Liver (tissue), 7 donors: ENCODE measurements at regions not wholly inside any gene's neighbourhood (a gene's known extent, or its start where the extent isn't known, plus 50 kb on each side); places are given as distances from the start of the nearest gene placed in this dataset.

Experiments
- DNase-seq: peaks from one replicate; pipeline ENCODE4 v3.0.0-alpha.2; 2017; ENCODE audit warnings: low spot score
- H3K27ac ChIP-seq, 2 donors: one replicate each; pipeline ENCODE4 v1.7.0; 2013; ENCODE audit warnings: inconsistent platforms in 2 of 2, low read length in 2 of 2, control low read depth in 1 of 2, low read depth in 1 of 2, mild to moderate bottlenecking in 1 of 2
- H3K27me3 ChIP-seq, 4 donors: one replicate each; pipeline versions ENCODE4 v1.6.1 to v1.7.0; 2013; ENCODE audit warnings: low read length in 3 of 4, inconsistent platforms in 1 of 4, mild to moderate bottlenecking in 1 of 4, moderate library complexity in 1 of 4; ENCODE audit not compliant: control insufficient read depth in 4 of 4, insufficient read depth in 4 of 4
- H3K36me3 ChIP-seq, 4 donors: one replicate each; pipeline versions ENCODE4 v1.6.1 to v1.7.0; 2013; ENCODE audit warnings: low read length in 3 of 4, mild to moderate bottlenecking in 3 of 4, low read depth in 1 of 4, moderate library complexity in 1 of 4; ENCODE audit not compliant: control insufficient read depth in 4 of 4, insufficient read depth in 3 of 4
- H3K4me1 ChIP-seq, 4 donors: one replicate each; pipeline versions ENCODE4 v1.6.1 to v1.7.0; 2013; ENCODE audit warnings: low read length in 3 of 4, mild to moderate bottlenecking in 3 of 4, moderate library complexity in 1 of 4; ENCODE audit not compliant: control insufficient read depth in 4 of 4, insufficient read depth in 4 of 4
- H3K4me3 ChIP-seq, 3 donors: one replicate each; pipeline versions ENCODE4 v1.6.1 to v1.7.0; 2013; ENCODE audit warnings: low read length in 3 of 3, control low read depth in 1 of 3, low read depth in 1 of 3, mild to moderate bottlenecking in 1 of 3
- H3K9ac ChIP-seq, 2 donors: one replicate each; pipeline ENCODE4 v1.7.0; 2013; ENCODE audit warnings: low read length in 2 of 2, mild to moderate bottlenecking in 2 of 2, moderate library complexity in 2 of 2, control low read depth in 1 of 2, low read depth in 1 of 2
- H3K9me3 ChIP-seq, 4 donors: one replicate each; pipeline versions ENCODE4 v1.6.1 to v1.7.0; 2013; ENCODE audit warnings: low read length in 3 of 4; ENCODE audit not compliant: control insufficient read depth in 4 of 4
- ATF3 ChIP-seq: IDR thresholded peaks from 2 replicates; pipeline ENCODE4 v1.6.1; 2016; ENCODE audit warnings: antibody characterized with exemption
- EGR1 ChIP-seq, 2 donors: IDR thresholded peaks; 2 replicates each; pipeline ENCODE4 v1.6.1; 2016 to 2018; ENCODE audit warnings: antibody characterized with exemption in 2 of 2, low read depth in 2 of 2
- FOXA1 ChIP-seq: IDR thresholded peaks from 2 replicates; pipeline ENCODE4 v1.6.1; 2016; ENCODE audit warnings: antibody characterized with exemption
- FOXA2 ChIP-seq: IDR thresholded peaks from 2 replicates; pipeline ENCODE4 v1.6.1; 2016; ENCODE audit warnings: antibody characterized with exemption
- GABPA ChIP-seq, 2 donors: IDR thresholded peaks in 1 of 2; conservative IDR thresholded peaks in 1 of 2; 2 replicates each; pipeline ENCODE4 v1.6.1; 2016; ENCODE audit warnings: antibody characterized with exemption in 2 of 2, mild to moderate bottlenecking in 1 of 2, moderate library complexity in 1 of 2
- HNF4A ChIP-seq, 2 donors: conservative IDR thresholded peaks; 2 replicates each; pipeline ENCODE4 v1.6.1; 2016; ENCODE audit warnings: antibody characterized with exemption in 2 of 2, mild to moderate bottlenecking in 2 of 2
- JUND ChIP-seq, 2 donors: IDR thresholded peaks; 2 replicates each; pipeline ENCODE4 v1.6.1; 2016; ENCODE audit warnings: antibody characterized with exemption in 2 of 2
- NR2F2 ChIP-seq: IDR thresholded peaks from 2 replicates; pipeline ENCODE4 v1.6.1; 2016; ENCODE audit warnings: antibody characterized with exemption
- RAD21 ChIP-seq, 2 donors: IDR thresholded peaks; 2 replicates each; pipeline ENCODE4 v1.6.1; 2016; ENCODE audit warnings: antibody characterized with exemption in 2 of 2, mild to moderate bottlenecking in 2 of 2
- RXRA ChIP-seq, 2 donors: IDR thresholded peaks; 2 replicates each; pipeline ENCODE4 v1.6.1; 2017 to 2018; ENCODE audit warnings: antibody characterized with exemption in 2 of 2, mild to moderate bottlenecking in 1 of 2
- SP1 ChIP-seq: IDR thresholded peaks from 2 replicates; pipeline ENCODE4 v1.6.1; 2018; ENCODE audit warnings: antibody characterized with exemption, mild to moderate bottlenecking
- TAF1 ChIP-seq: conservative IDR thresholded peaks from 2 replicates; pipeline ENCODE4 v1.6.1; 2016; ENCODE audit warnings: antibody characterized with exemption, mild to moderate bottlenecking
- YY1 ChIP-seq: IDR thresholded peaks from 2 replicates; pipeline ENCODE4 v1.6.1; 2016; ENCODE audit warnings: antibody characterized with exemption, mild to moderate bottlenecking
- ZBTB33 ChIP-seq: IDR thresholded peaks from 2 replicates; pipeline ENCODE4 v1.6.1; 2016; ENCODE audit warnings: antibody characterized with exemption
- WGBS: extraction: QIAGEN DNeasy Blood & Tissue Kit; methylation state at CpG from one replicate; pipeline ENCODE4 v1.1.7; 2013; 5-methylcytosine and 5-hydroxymethylcytosine counted together
- TF ChIP-seq, protein P1 (sequence below): IDR thresholded peaks from 2 replicates; pipeline ENCODE4 v1.6.1; 2016; ENCODE audit warnings: antibody characterized with exemption, mild to moderate bottlenecking
- TF ChIP-seq, protein P2 (sequence below): IDR thresholded peaks from 2 replicates; pipeline ENCODE4 v1.6.1; 2016; ENCODE audit warnings: antibody characterized with exemption
- donor health status: healthy.
- donor health status: healthy.
- donor health status: healthy.
- donor health status: healthy.

GRCh38 chr9:25542319-25542718 is 135.9 kb downstream of the TUSC1 start:
- Histone ChIP-seq H3K4me3 (no peak overlapping the region), H3K36me3 (no peaks in the 10 kb centered on the region), H3K9me3 (no peaks in the 10 kb centered on the region), H3K27ac (no peak overlapping the region), H3K27me3 (peaks cover 0 to 2% (median 0%) of the 10 kb centered on the region in 4 donors), H3K9ac (no peak overlapping the region), H3K4me1 (no peaks in the 10 kb centered on the region)
- WGBS, result 80% methylated on average over 8 of the region's 8 CpGs
- DNase-seq, result no peak
- TF ChIP-seq, protein P1, sequence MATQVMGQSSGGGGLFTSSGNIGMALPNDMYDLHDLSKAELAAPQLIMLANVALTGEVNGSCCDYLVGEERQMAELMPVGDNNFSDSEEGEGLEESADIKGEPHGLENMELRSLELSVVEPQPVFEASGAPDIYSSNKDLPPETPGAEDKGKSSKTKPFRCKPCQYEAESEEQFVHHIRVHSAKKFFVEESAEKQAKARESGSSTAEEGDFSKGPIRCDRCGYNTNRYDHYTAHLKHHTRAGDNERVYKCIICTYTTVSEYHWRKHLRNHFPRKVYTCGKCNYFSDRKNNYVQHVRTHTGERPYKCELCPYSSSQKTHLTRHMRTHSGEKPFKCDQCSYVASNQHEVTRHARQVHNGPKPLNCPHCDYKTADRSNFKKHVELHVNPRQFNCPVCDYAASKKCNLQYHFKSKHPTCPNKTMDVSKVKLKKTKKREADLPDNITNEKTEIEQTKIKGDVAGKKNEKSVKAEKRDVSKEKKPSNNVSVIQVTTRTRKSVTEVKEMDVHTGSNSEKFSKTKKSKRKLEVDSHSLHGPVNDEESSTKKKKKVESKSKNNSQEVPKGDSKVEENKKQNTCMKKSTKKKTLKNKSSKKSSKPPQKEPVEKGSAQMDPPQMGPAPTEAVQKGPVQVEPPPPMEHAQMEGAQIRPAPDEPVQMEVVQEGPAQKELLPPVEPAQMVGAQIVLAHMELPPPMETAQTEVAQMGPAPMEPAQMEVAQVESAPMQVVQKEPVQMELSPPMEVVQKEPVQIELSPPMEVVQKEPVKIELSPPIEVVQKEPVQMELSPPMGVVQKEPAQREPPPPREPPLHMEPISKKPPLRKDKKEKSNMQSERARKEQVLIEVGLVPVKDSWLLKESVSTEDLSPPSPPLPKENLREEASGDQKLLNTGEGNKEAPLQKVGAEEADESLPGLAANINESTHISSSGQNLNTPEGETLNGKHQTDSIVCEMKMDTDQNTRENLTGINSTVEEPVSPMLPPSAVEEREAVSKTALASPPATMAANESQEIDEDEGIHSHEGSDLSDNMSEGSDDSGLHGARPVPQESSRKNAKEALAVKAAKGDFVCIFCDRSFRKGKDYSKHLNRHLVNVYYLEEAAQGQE, result no peak

DNA sequence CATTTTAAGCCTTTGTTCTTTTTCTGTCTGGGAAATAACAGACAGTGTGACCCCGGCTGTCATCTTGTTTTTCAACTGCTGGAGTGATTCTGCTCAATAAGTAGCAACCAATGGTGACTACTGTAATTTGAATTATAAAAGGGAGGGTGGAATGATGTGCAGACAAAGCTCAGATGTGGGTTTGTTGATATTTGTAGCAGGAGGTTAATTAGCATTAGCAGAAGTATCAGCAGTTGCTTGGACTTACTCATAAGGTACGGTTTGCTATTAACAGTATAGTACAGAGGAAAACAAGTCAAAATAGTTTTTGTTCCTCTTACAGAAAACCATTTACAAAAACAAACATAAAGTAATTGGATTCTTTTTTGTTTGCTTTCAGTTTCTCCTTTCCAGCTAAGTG is 140.4 kb downstream of the TUSC1 start:
- H3K9ac ChIP-seq, result no peak overlapping the region
- H3K4me1 ChIP-seq, result no peaks in the 10 kb centered on the region
- no peak overlapping the region for H3K27ac ChIP-seq
- 50% methylated on average over 2 of the region's 2 CpGs for WGBS
- no peak for TF ChIP-seq NR2F2
- no peak for TF ChIP-seq JUND (IDR thresholded peaks at IDR 0.05)
- H3K36me3 ChIP-seq, result no peaks in the 10 kb centered on the region
- H3K27me3 ChIP-seq, result peaks cover 0 to 2% (median 0%) of the 10 kb centered on the region in 4 donors
- H3K9me3 ChIP-seq, result no peaks in the 10 kb centered on the region
- H3K4me3 ChIP-seq, result no peak overlapping the region
- no peak for DNase-seq

GRCh38 chr9:25519286-25519685 is 159.0 kb downstream of the TUSC1 start:
- 63% methylated on average over 2 of the region's 2 CpGs for WGBS
- no peak overlapping the region for H3K27ac ChIP-seq
- no peak for DNase-seq
- H3K4me1 ChIP-seq, result no peaks in the 10 kb centered on the region
- peaks cover 0 to under 1% (median 0%) of the 10 kb centered on the region in 4 donors for H3K9me3 ChIP-seq
- TF ChIP-seq SP1 (no peak), TAF1 (no peak), FOXA2 (no peak), FOXA1 (no peak), YY1 (no peak), RAD21 (IDR thresholded peaks at IDR 0.05) (no peak), EGR1 (IDR thresholded peaks at IDR 0.05; ENCODE audit: low read depth in 2 of 2) (no peak), RXRA (IDR thresholded peaks at IDR 0.05) (no peak), HNF4A (conservative IDR thresholded peaks at IDR 0.05) (no peak), JUND (IDR thresholded peaks at IDR 0.05) (no peak), ATF3 (no peak), ZBTB33 (no peak), GABPA (IDR thresholded peaks at IDR 0.05 in 1 of 2, conservative IDR thresholded peaks at IDR 0.05 in 1 of 2) (no peak)
- TF ChIP-seq, protein P2, sequence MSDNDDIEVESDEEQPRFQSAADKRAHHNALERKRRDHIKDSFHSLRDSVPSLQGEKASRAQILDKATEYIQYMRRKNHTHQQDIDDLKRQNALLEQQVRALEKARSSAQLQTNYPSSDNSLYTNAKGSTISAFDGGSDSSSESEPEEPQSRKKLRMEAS, result no peak
- TF ChIP-seq, protein P1, result no peak
- no peaks in the 10 kb centered on the region for H3K27me3 ChIP-seq
- no peak overlapping the region for H3K4me3 ChIP-seq
- no peaks in the 10 kb centered on the region for H3K36me3 ChIP-seq
- no peak overlapping the region for H3K9ac ChIP-seq
